WTC11 (cell line): ENCODE measurements at regions not wholly inside any gene's neighbourhood (a gene's known extent, or its start where the extent isn't known, plus 50 kb on each side); places are given as distances from the start of the nearest gene placed in this dataset.

Experiments used
- CREB1 ChIP-seq: sonication (generic); formaldehyde crosslinking; IDR thresholded peaks from 2 replicates; pipeline ENCODE4 v1.8.0; 2023; ENCODE audit warnings: mild to moderate bottlenecking, missing genetic modification reagents
- NFYB ChIP-seq: sonication (generic); formaldehyde crosslinking; conservative IDR thresholded peaks from 2 replicates; pipeline ENCODE4 v1.8.0; 2022; ENCODE audit warnings: low read depth, missing genetic modification reagents
- ZNF263 ChIP-seq: sonication (generic); formaldehyde crosslinking; IDR thresholded peaks from 2 replicates; pipeline ENCODE4 v1.8.1; 2022; ENCODE audit warnings: low read depth, mild to moderate bottlenecking, moderate library complexity, missing genetic modification reagents
- ZNF317 ChIP-seq: sonication (generic); formaldehyde crosslinking; IDR thresholded peaks from 2 replicates; pipeline ENCODE4 v1.8.1; 2023; ENCODE audit warnings: low read depth, mild to moderate bottlenecking, moderate library complexity, missing genetic modification reagents, borderline replicate concordance
- ZNF416 ChIP-seq: fragments of 250-450 bp; sonication (Bioruptor Pico); IDR thresholded peaks from 2 replicates; pipeline ENCODE4 v1.9.0; 2021; ENCODE audit warnings: mild to moderate bottlenecking, inconsistent platforms
- ZNF423 ChIP-seq: fragments of 250-450 bp; sonication (Bioruptor Pico); IDR thresholded peaks from 2 replicates; pipeline ENCODE4 v2.1.2; 2022; ENCODE audit warnings: mild to moderate bottlenecking, moderate library complexity
- TF ChIP-seq, protein P1 (sequence below): fragments of 200-600 bp; IDR thresholded peaks from 2 replicates; pipeline ENCODE4 v1.8.0; 2022; ENCODE audit warnings: antibody characterized with exemption
- TF ChIP-seq, protein P2 (sequence below): sonication (generic); formaldehyde crosslinking; IDR thresholded peaks from 2 replicates; pipeline ENCODE4 v1.8.1; 2022; ENCODE audit warnings: low read depth, mild to moderate bottlenecking, moderate library complexity, missing genetic modification reagents, borderline replicate concordance
- TF ChIP-seq, protein P3 (sequence below): sonication (generic); formaldehyde crosslinking; IDR thresholded peaks from 2 replicates; pipeline ENCODE4 v1.8.1; 2023; ENCODE audit warnings: mild to moderate bottlenecking, missing genetic modification reagents, moderate library complexity

DNA sequence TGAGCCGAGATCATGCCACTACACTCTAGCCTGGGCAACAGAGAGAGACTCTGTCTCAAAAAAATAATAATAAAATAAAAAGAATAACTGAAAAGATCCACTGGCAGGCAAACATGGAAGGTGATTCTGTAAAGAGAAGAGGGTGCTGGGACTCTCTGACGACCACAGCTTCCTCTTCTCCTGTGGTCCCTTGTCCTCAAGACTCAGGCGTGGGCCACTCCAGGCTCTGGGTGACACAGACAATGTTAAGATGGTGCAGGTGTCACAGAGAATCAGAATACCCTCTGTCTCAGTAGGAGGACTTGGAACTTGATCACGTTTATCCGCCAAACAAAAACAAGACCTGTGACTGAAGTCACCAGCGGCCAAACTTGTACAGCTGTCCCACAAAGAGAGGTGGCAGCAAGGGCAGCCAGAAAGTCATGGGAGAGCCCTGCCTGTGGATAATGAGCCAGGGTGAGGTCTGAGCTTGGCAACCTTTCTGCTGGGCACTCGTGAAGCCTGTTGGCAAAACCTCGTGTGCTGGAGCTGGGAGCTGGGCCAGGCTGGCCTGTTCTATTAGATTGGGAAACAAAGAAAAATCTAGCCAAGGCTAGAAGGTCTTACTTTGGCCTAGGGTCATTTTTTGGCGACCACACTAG, 76.4 kb upstream of the ITGA6 start:
- TF ChIP-seq ZNF423 (CRISPR knock-in tag) (no peak), CREB1 (CRISPR knock-in tag) (no peak), ZNF317 (CRISPR knock-in tag) (no peak), ZNF416 (CRISPR knock-in tag) (no peak), ZNF263 (CRISPR knock-in tag) (no peak), NFYB (CRISPR knock-in tag) (no peak)
- TF ChIP-seq, protein P1, sequence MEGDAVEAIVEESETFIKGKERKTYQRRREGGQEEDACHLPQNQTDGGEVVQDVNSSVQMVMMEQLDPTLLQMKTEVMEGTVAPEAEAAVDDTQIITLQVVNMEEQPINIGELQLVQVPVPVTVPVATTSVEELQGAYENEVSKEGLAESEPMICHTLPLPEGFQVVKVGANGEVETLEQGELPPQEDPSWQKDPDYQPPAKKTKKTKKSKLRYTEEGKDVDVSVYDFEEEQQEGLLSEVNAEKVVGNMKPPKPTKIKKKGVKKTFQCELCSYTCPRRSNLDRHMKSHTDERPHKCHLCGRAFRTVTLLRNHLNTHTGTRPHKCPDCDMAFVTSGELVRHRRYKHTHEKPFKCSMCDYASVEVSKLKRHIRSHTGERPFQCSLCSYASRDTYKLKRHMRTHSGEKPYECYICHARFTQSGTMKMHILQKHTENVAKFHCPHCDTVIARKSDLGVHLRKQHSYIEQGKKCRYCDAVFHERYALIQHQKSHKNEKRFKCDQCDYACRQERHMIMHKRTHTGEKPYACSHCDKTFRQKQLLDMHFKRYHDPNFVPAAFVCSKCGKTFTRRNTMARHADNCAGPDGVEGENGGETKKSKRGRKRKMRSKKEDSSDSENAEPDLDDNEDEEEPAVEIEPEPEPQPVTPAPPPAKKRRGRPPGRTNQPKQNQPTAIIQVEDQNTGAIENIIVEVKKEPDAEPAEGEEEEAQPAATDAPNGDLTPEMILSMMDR: no peak
- TF ChIP-seq, protein P2, sequence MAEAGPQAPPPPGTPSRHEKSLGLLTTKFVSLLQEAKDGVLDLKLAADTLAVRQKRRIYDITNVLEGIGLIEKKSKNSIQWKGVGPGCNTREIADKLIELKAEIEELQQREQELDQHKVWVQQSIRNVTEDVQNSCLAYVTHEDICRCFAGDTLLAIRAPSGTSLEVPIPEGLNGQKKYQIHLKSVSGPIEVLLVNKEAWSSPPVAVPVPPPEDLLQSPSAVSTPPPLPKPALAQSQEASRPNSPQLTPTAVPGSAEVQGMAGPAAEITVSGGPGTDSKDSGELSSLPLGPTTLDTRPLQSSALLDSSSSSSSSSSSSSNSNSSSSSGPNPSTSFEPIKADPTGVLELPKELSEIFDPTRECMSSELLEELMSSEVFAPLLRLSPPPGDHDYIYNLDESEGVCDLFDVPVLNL (CRISPR knock-in tag): no peak
- TF ChIP-seq, protein P3, sequence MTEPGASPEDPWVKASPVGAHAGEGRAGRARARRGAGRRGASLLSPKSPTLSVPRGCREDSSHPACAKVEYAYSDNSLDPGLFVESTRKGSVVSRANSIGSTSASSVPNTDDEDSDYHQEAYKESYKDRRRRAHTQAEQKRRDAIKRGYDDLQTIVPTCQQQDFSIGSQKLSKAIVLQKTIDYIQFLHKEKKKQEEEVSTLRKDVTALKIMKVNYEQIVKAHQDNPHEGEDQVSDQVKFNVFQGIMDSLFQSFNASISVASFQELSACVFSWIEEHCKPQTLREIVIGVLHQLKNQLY (CRISPR knock-in tag): no peak
